ENCODE measurements at regions not wholly inside any gene's neighbourhood (a gene's known extent, or its start where the extent isn't known, plus 50 kb on each side); places are given as distances from the start of the nearest gene placed in this dataset.

DNA sequence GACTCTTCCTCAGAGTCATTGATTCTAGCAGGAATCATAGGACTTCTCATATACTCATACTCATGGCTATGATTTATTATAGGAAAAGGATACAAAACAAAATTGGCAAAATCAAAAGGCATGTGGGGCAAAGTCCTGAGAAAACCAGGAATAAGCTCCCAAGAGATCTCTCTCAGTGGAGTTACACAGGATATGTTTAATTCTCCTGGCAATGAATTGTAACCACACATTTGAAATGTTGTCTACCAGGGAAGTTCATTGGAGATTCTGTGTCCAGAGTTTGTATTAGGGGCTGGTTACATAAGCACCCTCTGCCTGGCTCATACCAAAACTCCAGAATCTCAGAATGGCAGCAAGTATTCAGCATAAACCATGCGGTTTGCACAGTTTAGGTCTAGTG, 63.9 kb downstream of the ADAMTS1 start:
- no peaks in the 10 kb centered on the region for H3K9me3 ChIP-seq (ENCODE audit: control insufficient read depth, low read depth, low read length)
- H3K9me1 ChIP-seq (ENCODE audit: control insufficient read depth, extremely low read depth, insufficient read depth, low read length), result no peaks in the 10 kb centered on the region
- H3K36me3 ChIP-seq (ENCODE audit: control insufficient read depth in 2 of 2, extremely low read depth in 1 of 2, insufficient read depth in 2 of 2, low read length in 2 of 2), result no peaks in the 10 kb centered on the region
- TF ChIP-seq EZH2 (IDR thresholded peaks at IDR 0.05; ENCODE audit: low read length) (no peak), CTCF (optimal IDR thresholded peaks at IDR 0.05 in 1 of 3, IDR thresholded peaks at IDR 0.05 in 1 of 3, conservative IDR thresholded peaks at IDR 0.05 in 1 of 3; ENCODE audit: extremely low read depth in 1 of 3, insufficient read depth in 2 of 3, low read length in 3 of 3) (no peak)
- H3K4me2 ChIP-seq (ENCODE audit: control insufficient read depth, extremely low read depth, insufficient read depth, low read depth, low read length), result no peak overlapping the region
- H3K4me1 ChIP-seq (ENCODE audit: control insufficient read depth, extremely low read depth, insufficient read depth, low read length), result no peaks in the 10 kb centered on the region
- H3K9ac ChIP-seq (ENCODE audit: control insufficient read depth, extremely low read depth, insufficient read depth, low read length), result no peak overlapping the region
- FAIRE-seq (no peak), DNase-seq (ENCODE audit: low read depth, low spot score) (no peak)
- dilution Hi-C loops (cut with MboI; ENCODE audit: extremely low pct_ligation_motif_present, low sequenced_read_pairs), result no loop called here
- H3K79me2 ChIP-seq (ENCODE audit: control insufficient read depth, insufficient read depth, low read length), result no peaks in the 10 kb centered on the region
- no peak overlapping the region for H3K27ac ChIP-seq (ENCODE audit: control insufficient read depth, insufficient read depth, low read length)
- no peaks in the 10 kb centered on the region for H4K20me1 ChIP-seq (ENCODE audit: control insufficient read depth, extremely low read depth, insufficient read depth, low read length)
- H3K4me3 ChIP-seq (ENCODE audit: control insufficient read depth in 2 of 3, extremely low read depth in 1 of 3, insufficient read depth in 2 of 3, low read depth in 1 of 3, low read length in 3 of 3), result no peak overlapping the region
- H3K27me3 ChIP-seq (ENCODE audit: control insufficient read depth, extremely low read depth, insufficient read depth, low read length), result no peaks in the 10 kb centered on the region
- no peak overlapping the region for H2AFZ ChIP-seq (ENCODE audit: control insufficient read depth, low read length)

DNA sequence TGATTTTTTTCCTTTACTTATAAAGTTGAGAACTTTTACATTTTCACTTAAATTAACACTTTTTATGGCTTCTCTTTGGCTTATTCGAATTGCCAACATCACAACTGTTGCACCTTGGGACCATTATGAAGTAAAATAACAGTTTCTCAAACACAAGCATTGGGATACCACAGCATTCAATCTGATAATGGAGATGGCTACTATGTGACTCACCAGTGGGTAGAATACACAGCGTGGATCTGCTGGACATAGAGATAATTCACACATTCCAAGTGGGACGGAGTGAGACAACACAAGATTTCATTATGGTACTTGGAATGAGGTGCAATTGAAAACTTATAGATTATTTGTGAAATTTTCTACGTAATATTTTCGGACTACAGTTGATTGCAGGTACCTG, 68.0 kb downstream of the ADAMTS1 start:
- H3K27me3 ChIP-seq (ENCODE audit: control insufficient read depth, extremely low read depth, insufficient read depth, low read length), result no peaks in the 10 kb centered on the region
- dilution Hi-C loops (cut with MboI; ENCODE audit: extremely low pct_ligation_motif_present, low sequenced_read_pairs), result no loop called here

More for the DNA sequence above, 68.0 kb downstream of the ADAMTS1 start:
- Histone ChIP-seq H3K36me3 (ENCODE audit: control insufficient read depth in 2 of 2, extremely low read depth in 1 of 2, insufficient read depth in 2 of 2, low read length in 2 of 2) (no peaks in the 10 kb centered on the region), H3K4me2 (ENCODE audit: control insufficient read depth, extremely low read depth, insufficient read depth, low read depth, low read length) (no peak overlapping the region), H2AFZ (ENCODE audit: control insufficient read depth, low read length) (no peak overlapping the region), H3K9me3 (ENCODE audit: control insufficient read depth, low read depth, low read length) (no peaks in the 10 kb centered on the region), H3K27ac (ENCODE audit: control insufficient read depth, insufficient read depth, low read length) (no peak overlapping the region), H4K20me1 (ENCODE audit: control insufficient read depth, extremely low read depth, insufficient read depth, low read length) (no peaks in the 10 kb centered on the region), H3K9me1 (ENCODE audit: control insufficient read depth, extremely low read depth, insufficient read depth, low read length) (no peaks in the 10 kb centered on the region), H3K79me2 (ENCODE audit: control insufficient read depth, insufficient read depth, low read length) (no peaks in the 10 kb centered on the region), H3K9ac (ENCODE audit: control insufficient read depth, extremely low read depth, insufficient read depth, low read length) (no peak overlapping the region), H3K4me1 (ENCODE audit: control insufficient read depth, extremely low read depth, insufficient read depth, low read length) (no peaks in the 10 kb centered on the region), H3K4me3 (ENCODE audit: control insufficient read depth in 2 of 3, extremely low read depth in 1 of 3, insufficient read depth in 2 of 3, low read depth in 1 of 3, low read length in 3 of 3) (no peak overlapping the region)
- TF ChIP-seq EZH2 (IDR thresholded peaks at IDR 0.05; ENCODE audit: low read length), result no peak
- no peak for TF ChIP-seq CTCF (optimal IDR thresholded peaks at IDR 0.05 in 1 of 3, IDR thresholded peaks at IDR 0.05 in 1 of 3, conservative IDR thresholded peaks at IDR 0.05 in 1 of 3; ENCODE audit: extremely low read depth in 1 of 3, insufficient read depth in 2 of 3, low read length in 3 of 3)
- FAIRE-seq, result no peak
- no peak for DNase-seq (ENCODE audit: low read depth, low spot score)
